Activated T-cell treated with anti-CD3 and anti-CD28 coated beads for 1 hour (primary cell): ENCODE measurements at regions not wholly inside any gene's neighbourhood (a gene's known extent, or its start where the extent isn't known, plus 50 kb on each side); places are given as distances from the start of the nearest gene placed in this dataset.
"Not testable (repeated sequence)": the region's sequence is repeated elsewhere in the genome, so short reads cannot be mapped to it uniquely, and the experiment has no call there.

Source experiments
- DNase-seq: peaks from one replicate; pipeline ENCODE4 v3.0.0-alpha.2; 2020; ENCODE audit warnings: low read depth

- DNase-seq: no peak
Observed at GRCh38 chr6:165008971-165009370, 300.4 kb downstream of the C6orf118 start.

- DNase-seq: no peak
Observed at GRCh38 chr6:165002866-165003265, 306.5 kb downstream of the C6orf118 start.

- DNase-seq: no peak
Observed at GRCh38 chr6:165002358-165002757, 307.0 kb downstream of the C6orf118 start.

- DNase-seq: no peak
Observed at GRCh38 chr6:165001502-165002157, 307.8 kb downstream of the C6orf118 start.

- no peak for DNase-seq
Observed at GRCh38 chr6:164998297-164998696, 311.1 kb downstream of the C6orf118 start.

- DNase-seq: no peak
Observed at GRCh38 chr6:164996838-164997237, 312.6 kb downstream of the C6orf118 start.

GRCh38 chr6:164991573-164991972 lies 317.8 kb downstream of the C6orf118 start:
- no peak for DNase-seq

GRCh38 chr6:164990901-164991300 lies 318.5 kb downstream of the C6orf118 start:
- DNase-seq: no peak

GRCh38 chr6:164982389-164982788 lies 327.0 kb downstream of the C6orf118 start:
- no peak for DNase-seq

- DNase-seq: no peak
Observed at GRCh38 chr6:164967102-164967501, 342.3 kb downstream of the C6orf118 start.

- DNase-seq: no peak
Observed at GRCh38 chr6:164962805-164963204, 346.6 kb downstream of the C6orf118 start.

- no peak for DNase-seq
Observed at GRCh38 chr6:164947164-164947563, 362.2 kb downstream of the C6orf118 start.

GRCh38 chr6:164942271-164942670 lies 367.1 kb downstream of the C6orf118 start:
- DNase-seq: no peak

- DNase-seq: not testable (repeated sequence)
Observed at GRCh38 chr6:164933238-164933794, 376.1 kb downstream of the C6orf118 start.

GRCh38 chr6:164929408-164929977 lies 379.9 kb downstream of the C6orf118 start:
- no peak for DNase-seq

GRCh38 chr6:164928728-164929407 lies 380.5 kb downstream of the C6orf118 start:
- no peak for DNase-seq

GRCh38 chr6:164928057-164928727 lies 381.2 kb downstream of the C6orf118 start:
- no peak for DNase-seq

GRCh38 chr6:164927288-164928056 lies 381.9 kb downstream of the C6orf118 start:
- peak; percentile 29 for DNase-seq

GRCh38 chr6:164926686-164927085 lies 382.7 kb downstream of the C6orf118 start:
- DNase-seq: no peak

- no peak for DNase-seq
Observed at GRCh38 chr6:164925681-164926530, 383.5 kb downstream of the C6orf118 start.

- DNase-seq: no peak
Observed at GRCh38 chr6:164924674-164925073, 384.7 kb downstream of the C6orf118 start.
